ENCODE measurements at regions not wholly inside any gene's neighbourhood (a gene's known extent, or its start where the extent isn't known, plus 50 kb on each side); places are given as distances from the start of the nearest gene placed in this dataset.

DNA sequence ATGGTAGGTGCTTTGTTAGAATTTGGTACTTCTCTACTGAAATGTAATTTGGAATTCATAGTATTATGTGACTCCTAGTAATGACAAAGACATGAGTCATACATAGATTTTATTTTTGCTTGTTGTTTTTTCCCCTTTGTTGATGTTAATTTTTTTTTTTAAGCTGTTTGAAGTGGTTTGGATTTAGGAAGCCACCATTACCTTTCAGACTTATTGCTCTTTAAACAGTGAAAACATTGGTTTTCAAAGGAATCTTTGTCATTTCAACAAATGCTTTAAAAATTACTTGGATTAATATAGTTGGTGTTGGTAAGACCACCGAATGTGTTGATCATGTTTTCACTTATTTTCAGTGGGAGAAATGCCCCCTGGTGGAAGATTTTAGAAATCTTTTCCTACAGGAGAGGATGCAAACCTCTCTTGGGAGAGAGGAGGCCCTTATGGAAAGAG lies 170.1 kb upstream of the PITX1 start:
- no peak for DNase-seq (ENCODE audit: low spot score)

DNA sequence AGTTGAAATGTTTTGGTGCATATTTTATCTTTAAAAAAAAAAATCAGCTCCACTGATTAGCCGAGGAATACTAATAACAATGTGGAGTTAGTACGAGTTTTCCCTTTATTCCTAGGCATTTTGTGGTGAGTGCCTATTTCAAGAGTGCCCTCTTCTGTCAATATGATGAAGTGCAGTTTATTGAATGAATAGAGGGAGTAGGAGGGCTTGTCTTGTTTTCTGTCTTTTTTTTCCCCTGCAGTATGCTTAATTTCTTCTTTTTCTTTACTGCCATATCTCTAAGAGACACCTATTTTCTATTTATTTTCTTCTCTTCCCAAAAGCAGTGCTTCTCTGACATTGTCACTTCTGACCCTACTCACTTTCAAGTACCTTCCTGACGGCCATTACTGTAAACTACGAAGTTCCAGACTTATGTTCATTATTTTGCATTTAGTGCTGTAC lies 169.6 kb upstream of the PITX1 start:
- DNase-seq (ENCODE audit: low spot score): no peak

DNA sequence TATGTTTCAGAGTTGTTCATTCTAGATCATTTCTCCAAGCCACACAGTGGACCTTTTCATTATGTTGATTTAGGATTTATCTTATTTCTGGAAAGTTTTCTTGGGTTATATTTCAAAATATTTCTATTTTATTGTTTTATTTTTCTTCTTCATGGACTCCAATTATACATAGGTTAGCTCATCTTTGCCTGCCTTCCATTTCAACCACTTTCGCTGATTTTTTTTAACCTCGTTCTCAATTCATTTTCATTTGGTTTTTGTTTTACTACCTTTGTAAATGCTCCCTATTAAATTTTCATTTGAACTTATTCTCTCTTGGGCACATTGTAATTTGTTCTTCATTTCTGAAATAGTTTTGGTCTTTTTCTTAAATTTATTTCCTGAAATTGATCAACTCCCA lies 169.0 kb upstream of the PITX1 start:
- DNase-seq (ENCODE audit: low spot score): no peak

DNA sequence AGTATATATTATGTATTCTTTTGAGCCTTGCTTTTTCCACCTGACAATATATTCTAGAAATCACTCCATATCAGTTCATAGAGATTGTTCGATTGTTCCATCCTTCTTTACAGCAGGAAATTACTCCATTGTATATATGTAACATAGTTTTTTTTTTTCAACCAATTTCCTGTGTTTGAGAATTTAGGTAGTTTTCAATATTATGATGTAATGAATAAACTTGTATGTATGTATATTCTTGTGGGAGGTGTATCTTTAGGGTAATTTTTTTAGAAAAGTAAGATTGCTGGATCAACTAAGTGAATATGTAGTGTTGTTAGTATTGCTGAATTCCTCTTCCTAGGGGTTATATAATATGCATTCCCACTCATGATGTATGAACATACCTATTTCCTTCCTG lies 165.9 kb upstream of the PITX1 start:
- DNase-seq (ENCODE audit: low spot score): no peak

DNA sequence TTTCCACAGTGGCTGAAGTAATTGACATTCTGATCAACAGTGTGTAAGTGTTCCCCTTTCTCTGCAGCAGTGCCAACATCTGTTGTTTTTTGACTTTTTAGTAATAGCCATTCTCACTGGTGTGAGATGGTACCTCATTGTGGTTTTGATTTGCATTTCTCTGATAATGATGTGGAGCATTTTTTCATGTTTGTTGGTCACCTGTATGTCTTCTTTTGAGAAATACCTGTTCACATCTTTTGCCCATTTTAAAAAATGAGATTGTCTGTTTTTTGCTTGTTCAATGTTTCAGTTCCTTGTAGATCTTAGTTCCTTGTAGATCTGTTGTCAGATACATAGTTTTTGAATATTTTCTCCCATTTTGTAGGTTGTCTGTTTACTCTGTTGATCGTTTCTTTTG lies 162.5 kb upstream of the PITX1 start:
- DNase-seq (ENCODE audit: low spot score): no peak

DNA sequence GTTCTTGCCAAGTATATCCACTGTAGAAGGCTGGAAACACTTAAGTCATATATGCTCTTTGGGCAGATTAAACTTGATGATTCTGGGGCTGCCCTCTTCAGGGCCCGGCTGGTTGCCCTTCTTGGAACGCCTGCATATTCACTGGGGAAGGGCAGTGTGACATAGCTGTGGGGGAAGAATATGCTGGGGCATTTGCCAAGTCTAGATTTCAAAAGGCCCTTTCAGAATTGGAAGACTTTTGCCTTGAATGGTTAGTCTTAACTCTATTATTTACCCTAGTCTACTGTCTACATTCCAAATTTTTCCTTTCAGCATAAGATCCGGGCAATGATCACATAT lies 161.2 kb upstream of the PITX1 start:
- DNase-seq (ENCODE audit: low spot score): no peak

DNA sequence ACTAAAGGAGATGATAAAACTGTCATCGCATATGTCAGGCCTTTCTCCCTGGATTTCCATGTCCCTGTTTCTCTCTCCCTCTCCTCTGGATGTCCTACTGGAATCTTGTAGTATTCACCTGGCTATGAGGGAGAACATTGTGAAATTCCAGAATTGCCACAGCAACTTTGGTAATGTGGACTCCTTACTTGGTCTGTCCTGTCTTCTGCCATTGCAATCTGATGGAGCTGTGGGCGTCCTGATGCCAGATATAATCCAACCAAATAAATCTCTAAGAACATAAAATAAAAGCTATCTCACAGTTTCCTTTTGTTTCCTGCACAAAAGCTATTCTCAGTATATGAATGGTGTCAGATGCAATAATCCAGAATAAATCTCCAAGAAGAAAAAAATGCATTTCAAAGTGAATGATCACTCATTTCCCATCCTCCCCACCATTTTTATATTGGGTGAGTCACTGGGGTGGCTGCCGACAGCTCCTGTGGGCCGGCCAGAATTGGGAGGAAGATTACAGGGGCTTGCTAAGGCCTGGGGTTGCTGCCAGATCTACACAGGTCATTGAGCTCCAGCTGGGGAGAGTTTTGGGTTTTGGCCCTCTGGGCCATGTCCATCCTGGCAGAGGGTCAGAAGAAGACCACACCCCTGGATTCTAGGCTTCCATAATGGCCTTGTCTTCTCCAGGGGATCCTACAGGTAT lies 160.7 kb upstream of the PITX1 start:
- no peak for DNase-seq (ENCODE audit: low spot score)

DNA sequence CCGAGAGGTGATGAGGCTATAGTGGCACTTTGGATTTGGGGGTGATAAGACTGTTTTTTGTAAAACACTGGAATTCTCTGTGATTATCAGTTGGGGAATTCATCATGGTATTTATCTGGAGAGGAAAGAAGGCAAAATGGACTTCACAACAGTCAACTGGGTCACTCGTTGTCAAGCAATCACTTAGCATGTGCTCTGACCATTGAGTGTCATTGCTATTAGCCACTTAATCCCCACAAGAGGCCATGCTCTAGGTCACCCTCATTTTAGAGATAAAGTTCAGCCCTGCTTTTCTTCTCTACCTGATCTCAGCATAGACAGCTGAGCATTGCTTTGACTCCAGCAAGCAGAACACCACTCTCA lies 160.1 kb upstream of the PITX1 start:
- no peak for DNase-seq (ENCODE audit: low spot score)

DNA sequence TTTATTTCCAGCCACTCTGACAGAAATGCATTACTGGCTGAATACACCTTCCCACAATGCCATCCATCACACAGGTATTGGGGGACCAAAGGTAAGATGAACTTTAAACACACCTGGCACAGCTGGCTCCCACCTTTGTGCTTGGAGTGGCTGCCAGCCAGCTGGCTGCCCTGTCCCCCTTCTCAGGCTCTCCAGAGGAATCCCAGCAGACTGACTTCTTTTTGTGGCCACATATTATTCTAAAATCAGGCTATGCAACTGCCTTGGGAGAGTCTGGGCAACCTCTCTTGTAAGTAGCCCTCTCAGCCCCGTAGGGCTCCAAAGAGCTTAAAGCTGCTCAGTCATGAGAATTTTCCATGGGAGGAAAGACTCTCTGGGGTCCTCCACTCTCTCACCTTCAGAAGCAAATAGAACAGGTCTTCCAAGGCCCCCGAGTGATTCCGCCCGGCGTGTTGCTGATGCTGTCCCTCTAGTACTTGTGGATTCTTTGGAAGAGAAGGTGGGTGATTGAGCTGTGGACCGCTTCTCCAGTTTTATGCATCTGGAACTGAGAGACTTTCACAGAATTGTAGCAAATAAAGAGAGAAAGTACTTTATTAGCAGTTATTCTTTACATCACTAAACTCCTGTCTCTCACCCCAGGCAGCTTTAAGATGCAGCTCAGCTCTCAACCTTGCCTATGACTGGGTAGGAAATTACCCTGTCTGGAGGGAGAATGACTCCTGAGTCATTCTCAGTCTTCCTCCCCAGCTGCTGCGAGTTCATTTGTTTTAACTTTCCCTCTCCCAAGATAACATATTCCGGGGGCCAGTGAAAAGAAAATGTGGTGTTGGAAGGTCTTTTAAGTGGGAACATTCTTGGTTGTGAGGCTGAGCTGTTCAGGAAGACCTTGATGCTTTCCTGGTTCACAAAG lies 159.4 kb upstream of the PITX1 start:
- no peak for DNase-seq (ENCODE audit: low spot score)

DNA sequence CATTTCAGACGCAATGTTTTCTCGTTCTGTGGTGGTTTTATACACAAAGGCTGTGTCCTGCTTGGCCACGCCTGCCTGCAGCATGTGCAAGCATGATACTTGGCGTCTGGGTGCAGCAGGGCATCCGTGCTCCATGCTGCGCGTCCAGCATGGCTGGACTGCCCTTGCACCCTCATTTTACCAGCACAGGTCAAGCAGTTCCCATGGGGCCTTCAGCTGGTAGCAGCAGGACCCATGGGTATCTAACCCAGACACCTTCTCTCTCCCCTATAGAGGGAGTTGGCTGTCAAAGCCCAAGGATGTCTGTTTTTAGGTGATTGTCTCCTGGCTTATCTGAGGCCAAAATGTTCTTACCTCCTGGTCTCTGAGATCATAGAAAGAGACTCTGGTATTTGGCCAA lies 158.3 kb upstream of the PITX1 start:
- DNase-seq (ENCODE audit: low spot score): no peak

DNA sequence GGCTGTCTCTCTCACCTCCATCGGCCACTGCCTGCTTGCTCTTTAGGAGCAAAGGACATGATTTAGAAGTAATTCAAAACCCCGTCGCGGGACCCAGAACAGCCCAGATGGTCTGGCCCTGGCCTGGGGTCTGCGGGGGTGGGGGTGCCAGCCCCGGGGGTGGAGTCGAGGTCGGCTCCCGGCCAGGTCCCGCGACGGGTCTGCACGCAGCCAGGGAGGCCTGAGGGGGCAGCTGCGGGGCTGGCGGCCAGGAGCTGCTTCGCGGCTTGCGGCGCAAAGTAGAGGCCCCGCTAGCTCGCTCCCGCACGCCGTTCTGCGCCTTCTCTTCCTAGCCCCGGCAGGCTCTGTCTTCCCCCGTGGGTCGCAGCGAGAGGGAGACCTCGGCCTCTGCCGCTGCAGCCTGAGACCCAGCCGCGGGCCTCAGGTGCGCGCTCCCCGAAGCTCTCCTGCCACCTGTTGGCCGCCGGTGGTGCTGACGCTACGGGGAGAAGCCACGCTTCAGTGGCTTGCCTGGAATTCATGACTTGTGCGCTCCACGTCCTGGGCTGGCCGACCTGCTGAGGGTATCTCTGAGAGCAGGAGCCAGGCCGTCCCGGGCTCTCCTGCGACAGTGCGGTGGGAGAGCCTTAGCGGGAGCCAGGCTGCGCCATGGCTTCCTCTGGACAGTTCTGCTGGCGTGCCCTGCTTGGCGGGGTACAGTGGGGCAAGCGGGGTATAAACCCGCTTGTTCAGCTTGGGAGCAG lies 157.2 kb upstream of the PITX1 start:
- DNase-seq (ENCODE audit: low spot score): peak; percentile 81

DNA sequence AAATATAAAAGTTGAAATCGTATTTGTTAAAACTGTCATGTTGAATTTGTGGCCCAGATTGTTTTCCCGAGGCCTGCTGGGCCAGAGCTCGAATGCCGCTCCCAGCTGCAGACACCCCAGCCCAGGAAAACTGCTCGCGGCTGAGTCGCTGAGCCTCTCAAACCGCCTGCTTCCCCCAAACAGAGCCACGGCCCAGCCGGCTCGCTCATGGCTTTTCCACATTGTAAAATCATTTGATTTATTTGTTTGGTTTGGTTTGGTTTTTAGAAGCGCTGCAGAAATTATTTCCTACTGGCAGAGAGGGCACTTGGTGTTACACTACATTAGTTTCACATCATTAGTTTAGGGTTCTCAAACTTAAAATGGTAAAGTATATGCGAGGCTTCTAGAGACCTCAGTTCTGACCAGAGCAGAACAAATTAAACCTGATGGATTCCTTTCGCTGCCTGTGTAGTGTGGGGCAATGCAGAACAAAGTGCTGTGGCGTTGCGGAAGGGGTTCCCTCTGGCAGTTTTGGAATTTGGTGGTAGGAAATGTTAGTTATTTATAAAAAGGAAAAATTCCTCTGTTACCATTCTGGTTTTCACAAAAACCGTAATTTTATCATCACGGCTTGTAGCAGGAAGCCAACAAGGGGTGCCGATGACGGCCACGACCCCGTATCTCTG lies 156.5 kb upstream of the PITX1 start:
- DNase-seq (ENCODE audit: low spot score): no peak

DNA sequence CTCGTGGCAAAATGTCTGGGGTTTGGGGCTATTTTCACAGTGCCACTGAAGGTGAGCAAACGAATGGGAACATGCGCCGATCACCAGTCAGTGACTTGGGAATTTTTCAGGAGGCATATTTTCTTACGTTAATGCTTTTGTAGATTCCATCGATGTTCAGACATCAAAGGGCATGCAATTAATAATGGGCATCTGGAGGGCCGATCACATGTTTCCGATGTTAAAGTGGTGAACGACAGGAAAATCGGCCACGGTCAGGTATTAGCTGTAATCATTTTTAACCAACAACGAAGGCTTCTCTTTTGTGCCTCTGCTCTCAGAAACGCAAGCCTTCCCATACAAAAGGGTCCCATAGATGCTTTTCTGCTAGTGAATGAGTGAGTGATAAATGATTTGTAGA lies 155.0 kb upstream of the PITX1 start:
- DNase-seq (ENCODE audit: low spot score): no peak

DNA sequence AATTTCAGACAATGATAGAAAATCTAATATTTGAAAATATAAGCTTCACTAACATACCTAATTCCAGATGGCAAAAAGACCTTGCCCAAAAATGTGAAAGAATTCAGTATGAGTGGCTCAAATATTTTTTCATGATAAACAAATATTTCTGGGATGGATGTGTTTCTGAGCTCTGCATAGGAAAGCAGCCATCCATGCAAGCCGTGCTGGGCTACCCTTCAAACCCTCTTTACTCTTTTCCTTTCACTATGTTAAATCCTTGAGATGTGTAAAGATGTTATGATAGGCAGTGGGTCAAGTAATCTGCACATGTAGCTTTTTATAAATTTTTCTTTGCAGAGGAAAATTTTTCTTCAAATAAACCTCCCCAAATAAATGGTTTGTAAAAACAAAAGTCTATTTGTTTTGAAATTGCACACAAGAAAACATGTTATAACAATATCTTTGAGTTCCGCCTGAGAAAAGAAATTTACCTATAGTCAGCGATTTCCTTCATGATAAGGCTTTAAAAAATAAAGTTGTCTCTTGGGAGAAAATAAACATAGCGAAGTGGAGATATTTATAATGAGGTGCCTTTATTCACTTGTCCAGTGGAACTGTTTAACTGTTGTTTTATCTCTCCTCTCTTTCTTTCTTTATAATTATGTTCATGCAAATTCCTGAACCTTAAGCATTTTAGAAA lies 154.3 kb upstream of the PITX1 start:
- no peak for DNase-seq (ENCODE audit: low spot score)

DNA sequence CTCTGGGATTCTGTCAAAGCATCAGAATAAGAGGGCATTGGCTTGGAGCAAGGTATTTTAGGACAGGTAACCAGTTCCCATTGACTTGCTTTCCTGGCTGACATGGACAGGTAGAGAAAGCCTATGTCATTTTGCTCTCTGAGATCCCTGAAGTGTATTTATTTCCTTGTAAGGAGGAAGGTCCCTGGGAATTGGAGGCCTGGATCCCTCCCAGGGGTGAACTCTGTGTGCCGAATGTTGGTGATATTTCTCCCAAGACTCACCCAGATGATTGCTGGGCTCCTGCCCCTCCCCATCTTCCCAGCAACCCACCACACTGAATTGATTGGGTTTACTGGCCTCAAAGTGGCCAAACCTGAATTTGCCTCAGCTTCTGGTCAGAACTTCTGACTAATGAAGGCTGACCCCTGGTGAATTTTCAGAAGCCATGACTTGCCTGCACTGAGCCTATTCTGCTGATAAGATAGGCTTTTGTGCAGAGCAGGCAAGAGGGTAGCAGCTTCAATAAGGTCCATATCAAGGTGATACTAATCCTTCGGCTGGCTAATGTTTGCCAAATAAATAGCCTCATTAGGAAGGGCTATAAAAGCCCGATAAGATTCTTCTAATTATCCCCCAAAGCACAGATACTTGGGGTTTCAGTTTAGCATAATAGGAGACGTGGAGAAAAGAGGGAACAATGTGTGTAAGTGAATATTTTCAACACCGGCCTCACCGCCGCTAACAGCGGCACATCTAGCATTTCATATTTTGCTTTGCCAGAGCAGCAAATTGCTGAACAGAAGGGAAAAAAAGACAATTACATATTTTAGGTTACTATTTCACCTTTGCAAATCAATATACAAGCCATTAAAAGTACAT lies 152.9 kb upstream of the PITX1 start:
- no peak for DNase-seq (ENCODE audit: low spot score)

DNA sequence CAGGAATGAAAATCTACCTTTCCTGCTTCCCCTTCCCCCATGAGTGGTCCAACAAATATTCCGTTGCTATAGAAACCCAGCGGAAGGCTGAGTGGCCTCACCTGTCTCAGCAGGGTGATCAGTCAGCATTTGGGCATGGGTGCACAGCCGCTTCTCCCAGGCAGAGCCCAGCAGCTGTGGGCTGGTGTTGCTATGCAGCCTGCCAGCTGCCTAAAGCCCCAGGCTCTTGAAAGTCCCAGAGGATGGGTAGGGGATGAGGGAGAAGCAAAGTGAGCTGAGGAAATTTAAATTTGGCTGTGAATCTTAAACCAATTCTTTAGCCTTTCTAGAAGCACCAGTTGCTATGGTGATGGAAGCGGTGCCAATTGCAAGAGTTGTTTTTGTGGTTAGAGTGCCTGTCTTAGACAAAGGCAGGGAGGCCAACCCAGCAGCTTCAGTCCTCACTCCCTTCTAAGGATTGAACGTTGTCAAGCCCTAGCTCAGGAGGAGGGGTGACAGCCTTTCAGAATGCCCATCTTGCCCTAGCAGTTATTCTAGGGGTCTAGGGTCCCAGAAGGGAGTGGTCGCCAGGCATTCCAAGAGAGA lies 151.5 kb upstream of the PITX1 start:
- no peak for DNase-seq (ENCODE audit: low spot score)

DNA sequence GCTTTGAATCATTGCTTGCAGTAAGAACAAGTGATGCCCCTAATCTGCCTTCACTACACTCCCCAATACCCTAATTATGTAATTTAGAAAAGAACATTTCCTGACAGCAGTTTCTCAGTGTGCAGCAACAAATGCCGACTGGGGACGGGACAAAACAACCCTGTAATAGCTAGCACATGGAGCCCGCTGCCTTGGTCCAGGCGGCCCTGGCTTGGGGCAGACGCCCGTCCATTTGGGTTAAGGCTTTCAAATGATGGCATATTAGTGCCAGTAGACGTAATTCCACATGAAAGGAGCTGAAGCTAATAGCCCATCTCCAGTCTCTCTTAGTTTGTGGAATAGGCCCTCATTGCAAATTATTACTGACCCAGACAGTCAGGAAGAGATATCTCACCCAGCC lies 150.6 kb upstream of the PITX1 start:
- DNase-seq (ENCODE audit: low spot score): no peak

DNA sequence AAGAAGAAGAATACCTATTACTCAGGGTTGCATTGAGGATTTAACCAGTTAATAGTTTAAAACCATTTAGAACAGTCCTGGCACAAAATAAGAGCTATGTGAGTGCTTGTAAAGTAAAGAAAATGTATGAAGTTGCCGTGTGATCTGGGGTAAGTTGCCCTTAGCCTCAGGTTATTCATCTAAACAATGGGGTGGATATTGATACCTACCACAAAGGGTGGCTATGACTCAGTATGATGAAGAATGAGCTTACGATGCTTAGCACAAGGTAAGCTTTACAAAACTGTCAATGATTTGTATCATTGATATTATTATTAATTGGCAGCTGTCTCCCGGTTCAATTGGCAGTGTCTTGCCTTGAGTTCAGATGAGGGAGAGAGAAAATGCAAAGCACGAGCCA lies 149.4 kb upstream of the PITX1 start:
- DNase-seq (ENCODE audit: low spot score): no peak

DNA sequence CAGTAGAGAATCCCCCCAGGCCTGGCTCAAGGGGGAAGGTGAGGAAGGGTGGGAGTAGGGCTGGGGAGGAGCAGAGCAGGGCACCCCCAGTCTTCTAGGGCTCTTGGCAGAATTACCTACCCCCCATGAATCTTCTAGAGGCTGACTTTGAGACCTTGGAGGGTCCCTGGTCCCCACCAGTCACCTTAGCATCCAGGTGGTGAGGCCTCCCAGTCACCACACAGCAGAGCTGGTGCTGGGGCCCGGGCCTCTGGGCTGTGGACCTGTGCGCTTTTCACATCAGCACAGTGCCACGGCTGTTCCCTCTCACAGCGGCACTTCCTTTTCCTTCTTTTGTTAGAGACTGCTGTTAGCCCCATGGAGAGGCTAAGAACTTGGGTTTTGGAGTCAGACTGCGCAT lies 148.6 kb upstream of the PITX1 start:
- no peak for DNase-seq (ENCODE audit: low spot score)

DNA sequence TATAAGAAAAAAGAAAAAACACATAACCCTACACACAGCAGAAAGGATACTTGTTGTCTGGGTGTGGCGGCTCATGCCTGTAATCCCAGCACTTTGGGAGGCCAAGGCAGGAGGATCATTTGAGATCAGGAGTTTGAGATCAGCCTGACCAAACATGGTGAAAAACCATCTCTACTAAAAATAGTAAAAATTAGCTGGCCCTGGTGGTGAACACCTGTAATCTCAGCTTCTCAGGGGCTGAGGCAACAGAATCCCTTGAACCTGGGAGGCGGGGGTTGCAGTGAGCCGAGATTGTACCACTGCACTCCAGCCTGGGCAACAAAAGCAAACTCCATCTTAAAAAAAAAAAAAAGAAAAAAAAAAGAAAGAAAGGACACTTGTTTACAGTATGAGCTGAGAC lies 147.6 kb upstream of the PITX1 start:
- DNase-seq (ENCODE audit: low spot score): no peak

All from SK-N-DZ (cell line).